ENCODE measurements at regions not wholly inside any gene's neighbourhood (a gene's known extent, or its start where the extent isn't known, plus 50 kb on each side); places are given as distances from the start of the nearest gene placed in this dataset.
"Not testable (repeated sequence)": the region's sequence is repeated elsewhere in the genome, so short reads cannot be mapped to it uniquely, and the experiment has no call there.

DNA sequence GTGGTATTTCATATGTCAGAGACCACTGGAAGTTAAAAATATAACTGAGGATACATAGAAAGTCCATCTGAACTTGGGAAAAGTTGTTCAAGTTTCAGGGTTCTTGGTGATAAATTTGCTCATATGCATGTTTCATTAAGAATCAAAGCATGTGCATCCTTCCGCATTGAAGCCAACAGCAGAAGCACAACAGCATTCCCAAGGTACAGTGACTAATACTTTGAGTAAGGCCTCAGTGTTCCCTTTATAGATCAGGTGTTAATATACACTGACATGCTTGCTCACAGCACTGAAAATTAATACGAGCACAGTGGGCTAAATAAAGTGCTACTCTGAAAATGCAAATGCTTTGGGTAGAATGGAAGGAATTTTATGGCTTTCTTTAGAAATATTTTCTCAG, 691.1 kb downstream of the METTL15 start:
- DNase-seq = no peak

DNA sequence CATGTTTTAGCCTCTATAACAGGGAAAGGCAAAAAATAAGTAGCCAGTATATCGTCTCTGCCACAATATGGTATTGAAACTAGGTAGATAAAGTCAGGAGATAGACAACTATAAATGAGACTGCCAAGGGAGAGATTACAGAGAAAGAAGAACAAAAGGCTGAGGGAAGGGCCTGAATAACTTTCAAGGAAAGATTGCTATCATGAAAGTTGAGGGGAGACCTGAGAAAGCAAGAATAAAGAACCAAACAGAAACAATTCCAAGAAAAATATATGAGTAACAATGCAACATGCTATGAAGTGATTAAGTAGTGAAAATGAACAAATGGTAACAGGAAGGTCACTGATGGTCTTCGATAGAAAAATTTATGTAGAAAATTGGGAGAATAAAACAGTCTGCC, 690.1 kb downstream of the METTL15 start:
- no peak for DNase-seq

DNA sequence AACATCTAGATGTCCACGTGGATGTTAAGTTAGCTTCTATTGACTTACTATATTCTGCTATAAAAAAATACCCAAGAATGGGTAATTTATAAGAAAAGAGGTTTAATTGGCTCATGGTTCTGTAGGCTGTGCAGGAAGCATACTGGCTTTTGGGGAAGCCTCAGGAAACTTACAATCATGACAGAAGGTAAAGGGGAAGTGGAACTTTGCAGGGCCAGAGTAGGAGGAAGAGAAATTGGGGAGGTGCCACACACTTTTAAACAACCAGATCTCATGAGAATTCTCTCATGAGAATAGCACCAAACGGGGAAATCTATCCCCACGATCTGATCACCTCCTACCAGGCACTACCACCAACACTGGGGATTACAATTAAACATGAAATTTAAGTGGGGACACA, 689.3 kb downstream of the METTL15 start:
- DNase-seq = no peak

DNA sequence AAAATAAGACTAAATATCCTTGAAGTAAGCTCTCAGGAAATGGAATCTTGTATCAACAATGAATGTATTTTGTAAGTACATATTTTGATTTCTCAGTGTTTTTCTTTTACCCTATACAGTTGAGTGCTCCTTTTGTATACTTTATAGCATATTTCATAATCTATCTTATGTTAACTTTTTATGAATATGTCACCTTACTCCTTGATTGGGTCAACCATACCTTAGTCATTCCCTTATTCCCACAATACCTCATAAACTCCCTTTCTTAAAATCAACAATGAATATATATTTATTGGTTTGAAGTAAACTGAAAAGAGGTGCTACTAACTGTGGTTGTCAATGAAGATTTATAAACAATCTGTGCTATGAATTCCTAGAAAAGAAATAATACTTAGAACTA, 686.2 kb downstream of the METTL15 start:
- no peak for DNase-seq

DNA sequence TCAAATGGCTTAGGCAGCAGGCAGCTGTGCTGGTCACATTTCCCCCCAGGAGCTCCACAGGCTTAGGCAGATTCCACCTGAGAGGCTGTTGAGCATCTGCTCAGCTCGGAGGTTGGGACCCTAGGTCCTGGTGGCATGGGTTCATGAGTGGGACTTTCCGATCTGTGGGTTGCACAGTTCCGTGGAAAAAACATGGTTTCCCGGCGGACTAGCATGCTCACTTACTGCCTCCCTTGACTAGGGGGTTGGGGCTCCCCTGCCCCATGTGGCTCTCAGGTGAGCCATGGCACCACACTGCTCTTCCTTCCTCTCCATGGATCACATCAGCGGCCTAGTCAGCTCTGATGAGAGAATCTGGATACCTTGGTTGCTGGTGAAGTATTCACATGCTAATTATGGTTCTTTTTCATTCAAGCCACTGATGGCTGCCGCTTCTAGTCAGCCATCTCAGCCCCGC, 685.1 kb downstream of the METTL15 start:
- no peak for DNase-seq

DNA sequence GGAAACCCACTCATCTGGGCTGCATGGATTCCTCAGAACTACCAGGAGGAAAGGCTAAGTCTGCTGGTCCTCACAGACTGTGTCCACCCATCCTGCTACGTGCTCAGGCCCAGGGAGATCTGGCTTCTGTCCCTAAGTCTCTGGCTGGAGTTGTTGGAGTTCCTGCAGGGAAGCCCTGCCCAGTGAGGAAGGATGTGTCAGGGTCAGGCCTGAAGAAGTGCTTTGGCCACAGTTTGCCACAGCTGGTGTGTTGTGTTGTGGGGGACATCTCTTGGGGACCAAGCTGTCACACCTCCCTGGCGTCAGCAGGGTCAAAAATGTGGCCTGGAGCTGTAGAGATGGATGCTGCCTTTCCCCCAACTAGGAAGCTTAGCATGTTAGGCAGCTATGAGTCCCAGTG, 684.7 kb downstream of the METTL15 start:
- no peak for DNase-seq

DNA sequence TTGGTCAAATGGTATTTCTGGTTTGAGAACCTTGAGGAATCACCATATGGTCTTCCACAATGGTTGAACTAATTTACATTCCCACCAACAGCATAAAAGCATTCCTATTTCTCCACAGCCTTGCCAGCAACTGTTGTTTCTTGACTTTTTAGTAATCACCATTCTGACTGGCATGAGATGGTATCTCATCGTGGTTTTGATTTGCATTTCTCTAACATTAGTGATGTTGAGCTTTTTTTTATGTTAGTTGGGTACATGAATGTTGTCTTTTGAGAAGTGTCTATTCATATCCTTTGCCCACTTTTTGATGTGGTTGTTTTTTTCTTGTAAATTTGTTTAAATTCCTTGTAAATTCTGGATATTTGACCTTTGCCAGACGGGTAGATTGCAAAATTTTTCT, 679.7 kb downstream of the METTL15 start:
- not testable (repeated sequence) for DNase-seq

DNA sequence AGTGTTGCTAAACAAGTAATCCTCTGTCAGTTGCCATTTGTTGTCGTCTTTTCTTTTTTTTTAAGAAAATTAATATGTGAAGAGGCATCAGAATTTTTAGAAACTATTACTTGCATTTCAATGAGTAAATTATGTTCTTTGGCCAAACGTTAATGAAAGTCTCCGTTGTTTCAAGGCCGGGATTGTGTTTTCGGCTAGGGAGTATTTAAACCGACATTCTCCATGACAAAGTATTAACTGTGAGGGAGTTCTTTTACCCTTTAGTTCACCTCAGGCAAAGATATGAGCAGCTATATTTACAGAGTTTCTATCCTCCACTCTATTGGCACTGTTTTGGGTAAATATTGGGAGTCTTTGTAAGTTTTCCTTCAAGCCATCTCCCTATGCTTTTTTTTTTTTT, 668.9 kb downstream of the METTL15 start:
- DNase-seq = no peak

DNA sequence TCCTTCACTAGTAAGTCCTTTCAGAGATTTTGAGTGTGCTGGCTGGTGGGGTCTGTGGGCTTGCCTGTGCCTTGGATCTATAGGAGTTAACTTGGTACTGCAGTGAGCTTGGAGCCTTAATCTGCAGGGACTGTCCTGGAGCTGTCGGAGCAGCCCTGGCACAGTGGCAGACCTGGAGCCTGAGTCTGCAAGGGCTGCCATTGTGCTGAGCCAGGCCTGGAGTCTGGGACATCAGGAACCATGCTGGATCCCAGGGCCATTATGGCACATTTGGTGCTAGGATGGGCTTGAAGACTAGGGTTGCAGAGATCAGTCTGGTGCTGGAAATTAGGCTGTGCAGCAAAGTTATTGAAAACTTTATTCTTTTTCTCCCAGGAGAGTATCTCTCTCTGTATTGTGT, 665.4 kb downstream of the METTL15 start:
- no peak for DNase-seq

DNA sequence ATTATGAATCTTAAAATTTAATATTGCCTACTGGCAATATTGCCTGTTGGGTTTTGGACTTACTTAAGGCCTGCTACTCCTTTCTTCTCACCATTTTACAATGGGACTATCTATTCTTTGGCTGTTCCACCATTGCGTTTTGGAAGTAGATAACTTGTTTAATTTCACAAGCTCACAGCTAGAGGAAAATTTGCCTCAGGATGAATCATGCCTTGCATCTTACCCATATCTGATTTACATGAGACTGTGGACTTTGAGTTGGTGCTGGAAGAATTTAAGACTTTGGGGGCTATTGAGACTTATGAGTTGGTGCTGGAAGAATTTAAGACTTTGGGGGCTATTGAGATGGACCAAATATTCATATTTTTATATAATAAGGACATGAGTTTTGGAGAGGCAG, 662.6 kb downstream of the METTL15 start:
- no peak for DNase-seq

DNA sequence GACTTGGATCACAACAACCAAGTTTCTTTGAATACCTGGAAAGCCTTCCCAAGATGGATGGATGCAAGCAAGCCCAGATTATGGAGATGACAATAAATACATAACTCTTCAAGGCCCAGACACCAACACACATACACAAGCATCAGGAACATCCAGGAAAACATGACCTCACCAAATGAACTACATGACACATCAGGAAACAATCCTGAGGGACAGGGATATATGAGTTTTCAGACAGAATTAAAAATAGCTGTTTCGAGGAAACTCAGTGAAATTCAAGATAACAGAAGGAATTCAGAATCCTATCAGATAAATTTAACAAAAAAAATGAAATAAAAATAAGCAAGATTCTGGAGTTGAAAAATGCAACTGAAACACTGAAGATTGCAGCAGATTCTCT, 659.4 kb downstream of the METTL15 start:
- DNase-seq = no peak

DNA sequence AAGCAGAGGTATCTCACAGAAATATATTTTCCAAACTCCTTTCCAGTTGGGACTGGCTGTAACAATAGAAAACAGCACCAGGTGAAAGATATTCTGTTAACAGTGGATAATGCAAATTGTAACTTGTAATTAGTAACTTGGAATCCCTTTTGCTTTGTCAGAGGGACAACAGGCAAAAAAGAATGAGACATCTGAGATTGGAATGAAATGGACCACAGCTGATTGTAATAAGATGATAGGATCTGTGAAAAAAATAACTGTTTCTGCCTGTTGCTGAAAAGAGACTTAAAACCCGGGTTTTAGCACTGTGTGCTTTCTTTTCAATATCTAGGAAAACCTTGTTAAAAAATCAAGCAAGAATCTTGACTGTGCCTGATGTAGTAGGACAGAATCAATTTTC, 655.7 kb downstream of the METTL15 start:
- no peak for DNase-seq

DNA sequence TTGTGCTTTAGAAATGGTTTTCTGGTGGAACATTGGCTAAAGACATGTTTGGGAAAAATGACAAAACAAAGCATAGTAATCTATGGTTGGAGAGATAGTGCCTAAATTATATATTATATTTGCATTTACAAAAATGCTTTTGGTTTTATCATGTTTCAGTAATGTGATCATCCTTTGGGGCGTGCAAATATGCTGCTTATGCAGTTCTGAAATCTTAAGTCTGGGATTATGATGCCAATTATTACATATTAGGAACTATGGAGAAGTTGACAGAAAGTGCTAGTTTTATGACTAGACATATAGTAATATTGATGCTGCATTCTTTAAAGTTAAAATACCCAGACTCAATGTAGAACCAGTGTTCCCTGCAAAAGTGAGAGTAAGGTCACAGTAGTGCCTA, 655.0 kb downstream of the METTL15 start:
- no peak for DNase-seq

DNA sequence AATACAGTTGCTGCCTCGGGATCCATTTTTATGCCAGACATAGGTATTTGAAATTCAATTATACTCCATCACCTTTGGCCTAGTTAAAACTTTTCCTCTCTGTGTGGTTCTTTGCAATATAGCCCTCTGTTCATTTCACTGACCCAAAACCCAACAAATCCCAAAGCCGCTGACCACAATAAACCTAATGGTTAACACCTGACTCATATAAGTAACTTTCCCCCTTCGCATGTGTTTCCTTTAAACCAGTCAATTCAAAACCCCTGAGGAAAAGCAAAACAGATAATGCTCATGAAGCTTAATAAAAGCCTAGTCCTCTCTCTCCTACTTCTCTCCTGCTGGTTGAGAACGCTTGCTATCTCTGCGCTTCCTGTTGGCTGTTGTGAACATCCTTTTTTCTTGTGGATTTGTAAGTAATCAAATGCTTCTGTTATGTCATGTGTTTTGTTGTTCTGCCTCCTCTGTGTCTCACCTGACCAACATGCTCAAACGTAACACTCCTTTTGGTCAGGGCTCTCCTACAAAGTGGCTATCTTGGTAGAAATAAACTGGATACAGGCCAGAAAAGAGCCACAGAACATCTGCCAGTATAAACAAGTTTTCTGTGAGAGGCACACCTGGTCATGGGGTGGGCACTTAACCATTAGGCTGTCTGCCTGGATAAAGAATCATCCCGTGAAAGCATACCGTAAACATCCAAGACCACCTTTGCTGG, 652.6 kb downstream of the METTL15 start:
- DNase-seq = no peak

DNA sequence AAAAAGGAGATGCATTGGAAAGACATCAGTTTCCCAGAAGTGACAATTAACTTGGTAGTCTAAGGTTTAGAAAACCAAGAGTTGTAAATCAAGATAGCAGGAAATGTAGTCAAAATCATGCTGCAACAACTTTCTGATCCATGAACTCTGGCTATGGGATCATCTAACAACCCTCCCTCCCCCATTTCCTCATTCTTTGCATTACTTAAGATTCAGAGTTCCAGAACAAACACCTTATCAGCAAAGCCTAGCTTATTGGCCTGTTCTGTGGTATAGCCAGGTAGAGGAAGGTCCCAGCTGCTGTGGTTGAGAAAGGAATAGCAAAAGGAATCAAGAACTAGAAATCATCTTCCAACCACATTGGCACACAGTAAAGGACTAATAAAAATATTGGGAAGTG, 651.1 kb downstream of the METTL15 start:
- DNase-seq = no peak

DNA sequence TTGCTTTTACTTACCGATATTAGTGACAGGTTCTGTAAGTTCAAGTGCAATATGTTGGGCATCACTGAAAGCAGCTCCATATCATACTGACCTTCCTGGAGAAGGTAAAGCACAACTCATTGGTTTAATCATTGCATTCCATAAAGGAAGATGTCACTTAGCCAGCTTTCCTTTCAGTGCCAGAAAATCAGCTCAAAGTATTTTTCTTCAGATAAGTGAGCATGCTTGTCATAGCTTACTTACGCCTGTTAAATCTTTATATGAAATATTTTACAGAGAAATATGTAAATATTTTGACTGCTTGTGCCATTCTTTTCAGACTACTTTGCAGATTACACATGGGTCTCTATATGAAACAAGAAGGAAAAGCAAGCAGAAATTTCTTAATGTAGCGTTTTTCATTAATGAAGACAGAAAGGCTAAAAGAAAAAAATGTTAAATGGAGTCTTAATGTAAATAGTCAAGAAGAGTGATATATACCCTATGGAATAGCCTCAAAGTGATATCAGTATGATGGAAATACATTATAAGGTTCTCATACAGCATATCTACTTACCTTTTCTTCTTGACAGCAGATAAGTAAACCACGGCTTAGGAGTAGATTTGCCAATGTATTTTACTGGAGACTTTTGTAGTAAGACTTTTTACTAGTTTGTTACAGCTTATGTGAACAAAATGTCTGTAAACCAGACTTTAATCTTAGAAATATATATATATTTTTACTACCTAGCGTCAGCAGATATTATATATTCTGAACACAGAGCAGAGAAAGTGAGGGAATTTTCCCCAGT, 649.7 kb downstream of the METTL15 start:
- no peak for DNase-seq

DNA sequence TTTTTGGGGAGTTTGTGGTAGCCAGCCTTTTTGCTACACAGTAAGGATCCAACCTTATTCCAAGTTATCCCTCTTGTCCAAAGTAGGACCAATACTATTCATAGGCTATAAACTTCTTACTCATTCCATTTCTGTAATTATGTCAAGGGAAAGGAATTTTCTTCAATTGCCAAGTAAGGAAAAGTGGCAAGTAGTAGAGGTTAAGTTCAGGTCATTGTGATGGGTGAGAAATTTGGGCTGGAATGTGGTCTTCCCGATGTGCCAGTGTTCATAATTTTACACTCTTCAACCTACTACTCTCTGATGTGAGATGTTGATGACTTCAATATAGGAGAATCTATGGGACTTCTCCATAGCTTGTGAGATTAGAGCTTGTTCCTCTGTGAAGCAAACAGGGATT, 648.8 kb downstream of the METTL15 start:
- no peak for DNase-seq

DNA sequence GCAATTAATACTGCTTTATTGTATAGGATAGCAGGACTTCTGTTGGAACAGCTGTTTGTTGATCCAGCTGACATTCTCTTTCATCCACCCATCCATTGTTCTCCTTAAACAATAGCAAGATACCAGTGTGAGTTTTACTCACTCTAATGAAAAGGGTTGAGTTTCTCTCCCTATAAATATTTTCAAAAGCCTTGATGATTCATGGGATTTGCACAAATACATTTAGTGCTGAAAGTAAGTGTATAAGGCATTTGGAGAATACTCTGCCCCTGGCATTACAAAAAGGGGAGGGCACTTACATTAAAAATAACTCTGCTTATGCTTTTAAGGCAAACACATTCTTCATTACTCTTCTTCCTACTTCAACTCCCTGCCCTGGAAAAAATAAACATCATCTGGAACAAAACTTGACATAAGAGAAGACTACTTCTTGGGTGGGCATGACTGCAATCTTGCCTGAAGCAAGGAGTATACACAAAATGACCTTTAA, 634.9 kb downstream of the METTL15 start:
- DNase-seq = no peak

DNA sequence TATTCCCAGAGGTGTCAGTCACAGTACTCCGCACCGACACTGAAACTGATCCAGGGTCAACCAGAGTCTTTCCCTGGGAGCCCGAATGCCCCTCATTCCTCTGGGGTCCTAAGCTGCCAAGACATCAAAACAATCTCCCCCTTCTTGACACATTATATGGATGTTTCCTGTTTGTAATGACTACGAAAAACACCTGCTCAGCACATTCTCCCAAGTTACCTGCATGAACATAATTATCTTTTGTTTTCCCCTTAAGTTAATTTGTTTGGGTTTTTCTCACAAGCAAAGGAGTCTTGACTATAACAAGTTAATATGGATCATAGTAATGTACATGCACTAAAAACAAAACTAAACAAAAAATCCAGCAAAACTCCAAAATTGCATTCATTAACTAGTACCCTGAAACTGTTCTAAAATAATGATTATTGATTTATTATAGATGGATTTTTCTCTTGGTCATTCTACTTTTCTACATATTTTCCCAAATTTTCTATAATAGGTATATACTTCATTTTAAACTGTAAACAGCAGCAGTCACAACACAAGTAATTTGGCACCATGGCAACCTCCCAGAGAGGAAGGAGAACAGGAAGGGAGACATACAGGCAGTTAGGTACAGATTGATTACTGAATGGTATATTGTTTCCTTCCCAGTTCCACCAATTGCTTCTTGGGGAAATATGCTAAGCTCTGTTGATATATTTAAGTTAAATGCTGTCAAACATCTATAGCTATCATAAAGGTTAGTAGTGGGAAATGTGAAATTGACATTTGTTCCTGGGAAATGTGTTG, 631.5 kb downstream of the METTL15 start:
- DNase-seq = no peak

DNA sequence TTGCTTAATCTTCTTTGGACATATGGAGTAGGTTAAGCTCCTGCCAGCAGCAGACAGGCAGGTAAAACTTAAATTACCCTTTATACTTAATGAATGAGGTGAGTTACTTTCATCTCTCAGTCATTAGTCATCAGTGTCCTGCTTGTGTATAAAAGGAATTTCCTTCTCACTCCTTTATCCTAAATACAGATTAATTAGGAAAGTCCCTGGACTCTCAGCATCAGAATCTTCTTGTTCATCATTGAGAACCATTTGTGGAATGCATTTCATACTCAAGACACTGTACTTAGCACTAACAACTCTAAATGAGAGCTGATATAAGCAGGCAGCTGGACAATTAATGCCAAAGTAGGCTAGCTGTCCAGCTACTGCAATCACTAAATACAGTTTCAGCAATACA, 630.4 kb downstream of the METTL15 start:
- DNase-seq = no peak

DNA sequence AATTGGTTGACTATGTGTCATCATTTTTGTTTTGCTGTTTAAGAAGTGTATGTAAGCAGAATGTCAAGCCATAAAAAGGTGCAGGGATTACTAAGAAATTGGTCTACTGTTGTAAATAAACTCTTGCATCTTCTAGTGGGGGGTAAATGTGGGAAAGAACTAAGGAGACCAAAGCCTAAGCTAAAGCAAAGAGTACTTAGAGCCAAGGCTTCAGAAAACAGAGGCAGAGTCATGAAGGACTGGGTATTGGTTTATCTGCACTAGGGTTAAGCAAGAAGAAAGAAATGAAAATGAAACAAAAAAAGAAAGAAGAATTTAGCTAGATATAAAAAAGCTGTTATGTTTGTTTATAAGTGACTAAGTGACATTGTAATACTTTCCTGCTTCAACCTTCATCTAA, 628.1 kb downstream of the METTL15 start:
- DNase-seq = no peak

DNA sequence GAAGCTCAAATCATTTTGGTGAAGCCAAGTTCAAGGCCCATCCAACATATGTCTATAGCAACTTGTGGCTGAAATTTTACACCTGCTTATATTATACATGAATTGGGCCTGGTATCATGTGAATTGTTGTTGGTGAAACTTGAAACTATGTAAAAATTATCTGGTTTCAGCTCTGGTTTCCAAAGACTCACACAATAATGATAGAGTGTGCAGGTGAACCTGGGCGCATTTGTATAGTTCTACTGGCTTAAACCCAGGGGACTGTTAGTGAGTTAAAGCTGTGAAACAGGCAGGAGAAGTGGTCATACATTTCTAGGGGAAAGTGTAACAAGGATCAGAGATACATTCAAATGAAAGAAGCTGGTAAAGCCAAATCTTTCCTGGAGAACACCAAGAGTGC, 627.3 kb downstream of the METTL15 start:
- no peak for DNase-seq

DNA sequence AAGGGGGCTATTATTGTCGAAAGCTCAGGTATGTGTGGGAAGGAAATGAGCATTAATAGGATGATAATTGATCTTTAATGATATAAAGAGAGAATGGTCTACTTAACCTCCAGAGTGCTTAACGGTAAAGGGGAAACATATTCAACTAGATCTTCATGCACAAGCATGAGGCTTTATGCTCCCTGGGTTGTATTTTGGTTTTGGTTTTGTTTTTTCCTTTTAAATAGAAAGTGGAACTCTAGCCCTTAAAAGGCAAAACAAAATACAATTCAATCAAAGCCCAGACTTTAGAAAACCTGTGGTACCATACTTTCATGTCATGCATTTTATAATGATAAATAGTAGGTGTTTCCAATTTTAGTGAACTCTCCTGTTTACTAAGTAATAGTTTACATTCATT, 622.7 kb downstream of the METTL15 start:
- DNase-seq = no peak

Data from occipital lobe (tissue), 1 donor.